ENCODE measurements at regions not wholly inside any gene's neighbourhood (a gene's known extent, or its start where the extent isn't known, plus 50 kb on each side); places are given as distances from the start of the nearest gene placed in this dataset.

DNA sequence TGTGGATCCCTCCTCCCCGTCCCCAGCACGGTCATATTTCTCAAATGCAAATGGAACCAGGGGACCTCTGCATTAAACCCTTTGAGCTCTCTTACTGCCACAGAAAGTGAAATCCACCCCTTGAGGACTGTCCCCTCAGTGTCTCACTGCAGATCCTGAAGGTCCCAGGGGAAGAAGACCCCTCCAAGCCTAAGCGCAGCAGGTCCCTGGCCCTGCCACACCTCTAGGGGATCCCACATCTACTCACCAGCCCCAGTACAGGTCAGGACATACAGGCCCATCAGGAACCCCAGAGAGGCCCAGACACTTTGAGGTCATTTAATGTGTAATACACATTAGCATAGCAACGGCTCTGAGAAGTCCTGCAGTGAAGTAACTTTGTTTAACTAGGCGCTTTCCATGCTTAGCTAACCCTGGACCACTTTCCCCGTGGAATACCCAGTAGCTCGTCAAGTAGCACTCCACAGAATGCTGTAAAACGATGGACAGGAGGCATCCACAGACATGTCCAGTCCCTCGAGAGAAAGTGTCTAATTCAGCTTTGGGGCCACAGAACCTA is 54.7 kb upstream of the ALDH1B1 start:
- no peak for DNase-seq (ENCODE audit: extremely low spot score, unreplicated experiment)
- H3K27me3 Mint-ChIP-seq, result peaks cover 5% of the 10 kb centered on the region
- no peaks in the 10 kb centered on the region for H3K36me3 Mint-ChIP-seq
- H3K9me3 Mint-ChIP-seq, result peaks cover 4% of the 10 kb centered on the region
- no peak overlapping the region for H3K4me3 Mint-ChIP-seq
- H3K27ac Mint-ChIP-seq, result no peak overlapping the region
- peaks cover 4% of the 10 kb centered on the region for H3K4me1 Mint-ChIP-seq (ENCODE audit: unreplicated experiment)
- TF ChIP-seq CTCF (conservative IDR thresholded peaks at IDR 0.05), result no peak

GRCh38 chr9:38337181-38337580 is 55.3 kb upstream of the ALDH1B1 start:
- Mint-ChIP-seq H3K27me3 (no peaks in the 10 kb centered on the region), H3K4me3 (no peak overlapping the region), H3K4me1 (ENCODE audit: unreplicated experiment) (peaks cover 4% of the 10 kb centered on the region), H3K9me3 (no peaks in the 10 kb centered on the region), H3K27ac (no peak overlapping the region), H3K36me3 (no peaks in the 10 kb centered on the region)
- no peak for DNase-seq (ENCODE audit: extremely low spot score, unreplicated experiment)
- TF ChIP-seq CTCF (conservative IDR thresholded peaks at IDR 0.05), result no peak

DNA sequence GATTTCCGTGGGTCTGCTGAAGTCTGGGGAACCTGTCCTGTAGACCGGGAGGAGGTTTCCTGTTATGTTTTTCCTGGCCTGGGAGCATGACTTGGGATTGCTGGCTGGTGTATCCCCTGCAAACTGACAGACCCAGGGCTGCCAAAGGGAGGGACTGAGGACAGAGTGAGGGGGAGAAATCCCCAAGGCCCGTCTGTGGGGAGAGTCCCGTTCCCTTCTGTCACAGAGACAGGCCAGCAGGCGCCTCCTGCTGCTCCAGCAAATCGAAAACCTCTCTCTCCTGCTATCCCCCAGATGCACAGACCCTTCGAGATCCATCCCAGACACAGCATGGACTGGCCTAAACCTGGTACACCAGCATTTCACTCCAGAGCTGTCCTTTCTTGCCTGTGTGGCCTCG is 56.2 kb upstream of the ALDH1B1 start:
- Mint-ChIP-seq H3K4me3 (no peak overlapping the region), H3K4me1 (ENCODE audit: unreplicated experiment) (peaks cover 4% of the 10 kb centered on the region), H3K27me3 (no peaks in the 10 kb centered on the region), H3K36me3 (no peaks in the 10 kb centered on the region), H3K9me3 (no peaks in the 10 kb centered on the region), H3K27ac (no peak overlapping the region)
- no peak for DNase-seq (ENCODE audit: extremely low spot score, unreplicated experiment)
- no peak for TF ChIP-seq CTCF (conservative IDR thresholded peaks at IDR 0.05)

DNA sequence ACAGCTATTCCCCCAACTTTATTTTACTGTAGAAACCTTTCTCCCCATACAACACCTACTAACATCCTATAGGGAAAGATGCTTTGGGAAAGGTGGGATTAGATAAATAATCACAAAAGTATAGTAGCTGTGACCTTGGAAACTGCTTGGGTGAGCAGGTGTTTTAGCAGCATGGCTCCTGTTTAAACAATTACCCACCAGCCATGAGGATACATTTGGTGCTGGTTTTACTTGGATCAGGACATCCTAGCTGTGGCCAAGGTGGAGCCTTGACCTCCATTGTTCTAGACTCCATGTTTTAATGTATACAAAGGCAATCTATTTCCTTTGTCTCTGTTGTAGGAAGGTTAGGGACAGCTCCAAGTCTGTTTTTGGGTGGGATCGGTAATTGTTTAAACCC is 56.8 kb upstream of the ALDH1B1 start:
- H3K4me1 Mint-ChIP-seq (ENCODE audit: unreplicated experiment), result peaks cover 4% of the 10 kb centered on the region
- no peaks in the 10 kb centered on the region for H3K27me3 Mint-ChIP-seq
- no peak overlapping the region for H3K4me3 Mint-ChIP-seq
- H3K36me3 Mint-ChIP-seq, result no peaks in the 10 kb centered on the region
- no peak for TF ChIP-seq CTCF (conservative IDR thresholded peaks at IDR 0.05)
- no peaks in the 10 kb centered on the region for H3K9me3 Mint-ChIP-seq
- H3K27ac Mint-ChIP-seq, result no peak overlapping the region
- DNase-seq (ENCODE audit: extremely low spot score, unreplicated experiment), result no peak

DNA sequence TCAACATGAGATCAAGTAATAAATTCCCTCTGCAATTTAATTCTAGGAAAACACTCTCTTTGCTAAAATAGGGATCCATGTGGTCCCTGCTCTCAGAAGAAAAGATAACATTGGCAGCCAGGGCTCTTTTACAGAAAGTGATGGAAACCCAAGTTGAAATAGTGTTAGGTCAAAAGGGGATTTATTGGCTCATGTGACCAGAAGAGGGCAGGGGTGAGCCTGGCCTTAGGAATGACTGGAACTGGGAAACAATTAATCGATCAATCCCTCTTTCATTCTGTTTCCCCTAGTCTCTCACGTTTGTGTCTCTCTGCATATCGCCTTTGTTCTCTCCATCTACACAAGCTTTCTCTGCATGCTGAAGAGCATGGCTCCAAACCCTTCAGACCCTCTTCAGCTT is 58.3 kb upstream of the ALDH1B1 start:
- TF ChIP-seq CTCF (conservative IDR thresholded peaks at IDR 0.05), result peak; percentile 64
- Mint-ChIP-seq H3K9me3 (no peaks in the 10 kb centered on the region), H3K27me3 (no peaks in the 10 kb centered on the region), H3K4me3 (no peak overlapping the region), H3K27ac (no peak overlapping the region), H3K4me1 (ENCODE audit: unreplicated experiment) (peaks cover 4% of the 10 kb centered on the region), H3K36me3 (no peaks in the 10 kb centered on the region)
- no peak for DNase-seq (ENCODE audit: extremely low spot score, unreplicated experiment)

DNA sequence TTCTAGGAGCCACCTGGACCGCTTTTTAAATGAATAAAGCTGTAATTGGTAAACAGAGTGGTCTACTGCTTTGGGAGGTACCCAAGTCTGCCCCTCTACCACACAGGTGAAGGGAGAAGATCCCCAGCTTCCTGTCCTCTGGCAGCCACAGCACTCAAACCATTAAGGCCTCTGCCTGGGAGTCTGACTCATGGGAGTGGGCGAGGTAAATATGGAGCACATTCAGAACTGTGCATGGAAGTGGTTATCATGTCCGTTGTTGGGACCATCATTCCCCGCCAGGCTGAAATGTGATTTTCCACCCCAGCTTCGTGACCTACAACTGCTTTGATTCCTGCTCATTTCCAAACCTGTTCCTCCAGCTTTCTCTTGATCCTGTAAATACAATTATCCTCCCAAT is 59.5 kb upstream of the ALDH1B1 start:
- DNase-seq (ENCODE audit: extremely low spot score, unreplicated experiment), result peak; percentile 4
- no peaks in the 10 kb centered on the region for H3K36me3 Mint-ChIP-seq
- H3K9me3 Mint-ChIP-seq, result no peaks in the 10 kb centered on the region
- no peak overlapping the region for H3K27ac Mint-ChIP-seq
- H3K27me3 Mint-ChIP-seq, result no peaks in the 10 kb centered on the region
- TF ChIP-seq CTCF (conservative IDR thresholded peaks at IDR 0.05), result no peak
- no peaks in the 10 kb centered on the region for H3K4me1 Mint-ChIP-seq (ENCODE audit: unreplicated experiment)
- H3K4me3 Mint-ChIP-seq, result no peak overlapping the region

All from type B pancreatic cell (in vitro differentiated cells).